AG09319 (cell line): ENCODE measurements at regions not wholly inside any gene's neighbourhood (a gene's known extent, or its start where the extent isn't known, plus 50 kb on each side); places are given as distances from the start of the nearest gene placed in this dataset.
"Not testable (repeated sequence)": the region's sequence is repeated elsewhere in the genome, so short reads cannot be mapped to it uniquely, and the experiment has no call there.

Experiments used
- DNase-seq: peaks from one replicate; pipeline ENCODE4 v3.0.0-alpha.2; 2010; ENCODE audit warnings: low read depth; ENCODE audit errors: extremely low read depth
- CTCF ChIP-seq: IDR thresholded peaks from 2 replicates; pipeline ENCODE4 v1.5.1; 2011; ENCODE audit warnings: low read depth, mild to moderate bottlenecking, inconsistent platforms, low read length, moderate library complexity

- not testable (repeated sequence) for DNase-seq
Observed at GRCh38 chr1:147348592-147348991, 106.1 kb downstream of the CHD1L start.

- DNase-seq, result no peak
- TF ChIP-seq CTCF, result no peak
Observed at GRCh38 chr1:147349533-147349932, 107.0 kb downstream of the CHD1L start.

- TF ChIP-seq CTCF, result no peak
- DNase-seq, result no peak
Observed at GRCh38 chr1:147351140-147351835, 108.8 kb downstream of the CHD1L start.

- no peak for TF ChIP-seq CTCF
- no peak for DNase-seq
Observed at GRCh38 chr1:147377263-147378246, 135.1 kb downstream of the CHD1L start.

- no peak for TF ChIP-seq CTCF
Observed at GRCh38 chr1:147379889-147380288, 137.4 kb downstream of the CHD1L start.

GRCh38 chr1:147384804-147385203 is 142.3 kb downstream of the CHD1L start:
- no peak for DNase-seq
- no peak for TF ChIP-seq CTCF

More at GRCh38 chr1:147379889-147380288, 137.4 kb downstream of the CHD1L start:
- no peak for DNase-seq

GRCh38 chr1:147388969-147389368 is 146.5 kb downstream of the CHD1L start:
- DNase-seq, result no peak
- no peak for TF ChIP-seq CTCF
